Stimulated activated CD8-positive, alpha-beta memory T cell treated with anti-CD3 and anti-CD28 coated beads, Interleukin-2, amount 100 ng/mL, for 1 hour (primary cell): ENCODE measurements at regions not wholly inside any gene's neighbourhood (a gene's known extent, or its start where the extent isn't known, plus 50 kb on each side); places are given as distances from the start of the nearest gene placed in this dataset.
"Not testable (repeated sequence)": the region's sequence is repeated elsewhere in the genome, so short reads cannot be mapped to it uniquely, and the experiment has no call there.

Experiments
- DNase-seq, 2 donors: peaks; one replicate each; pipeline ENCODE4 v3.0.0-alpha.2; 2020; ENCODE audit warnings: low read depth in 2 of 2

DNA sequence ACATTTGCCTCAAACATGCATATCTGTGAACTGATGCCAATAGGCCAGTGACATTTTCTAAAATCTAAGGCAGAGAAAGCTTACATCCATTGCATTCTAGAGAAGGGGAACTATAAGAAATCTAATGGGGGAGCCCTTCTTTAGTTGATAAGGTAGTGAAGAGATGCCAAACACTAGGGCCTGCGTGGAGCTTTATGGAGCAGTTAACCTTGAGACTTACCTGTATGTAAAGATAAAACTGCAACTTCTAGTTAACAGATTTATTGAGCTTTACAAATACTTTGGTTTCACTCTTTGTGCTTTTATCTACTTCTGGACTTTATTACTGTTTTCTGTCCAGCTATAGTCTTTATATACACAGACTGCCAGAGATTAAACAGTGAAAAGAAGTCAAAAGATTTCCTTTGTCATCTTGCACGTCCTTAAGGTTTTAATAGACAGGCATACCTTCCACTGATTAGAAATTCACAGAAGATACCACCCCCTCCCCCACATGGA is 457.6 kb downstream of the KLF12 start:
- DNase-seq, result no peak

DNA sequence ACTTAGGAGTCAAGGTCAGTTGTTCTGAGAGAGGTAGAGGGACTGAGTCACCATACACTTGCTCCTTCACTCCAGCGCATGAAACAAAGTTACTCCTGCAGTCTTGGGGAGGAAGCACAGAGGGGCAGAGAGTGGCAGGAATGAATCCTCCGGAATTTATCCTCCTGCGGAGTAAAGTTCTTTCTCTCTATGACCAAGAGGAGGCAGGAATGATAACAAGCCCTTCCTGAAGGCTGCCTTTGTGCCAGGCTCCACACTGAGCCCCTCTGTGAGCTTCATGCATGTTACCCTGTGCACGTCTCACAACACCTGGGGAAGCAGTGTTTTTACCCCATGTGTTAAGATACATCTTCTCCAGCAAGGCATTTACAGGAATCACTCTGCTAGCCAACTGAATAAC is 458.4 kb downstream of the KLF12 start:
- DNase-seq, result no peak

DNA sequence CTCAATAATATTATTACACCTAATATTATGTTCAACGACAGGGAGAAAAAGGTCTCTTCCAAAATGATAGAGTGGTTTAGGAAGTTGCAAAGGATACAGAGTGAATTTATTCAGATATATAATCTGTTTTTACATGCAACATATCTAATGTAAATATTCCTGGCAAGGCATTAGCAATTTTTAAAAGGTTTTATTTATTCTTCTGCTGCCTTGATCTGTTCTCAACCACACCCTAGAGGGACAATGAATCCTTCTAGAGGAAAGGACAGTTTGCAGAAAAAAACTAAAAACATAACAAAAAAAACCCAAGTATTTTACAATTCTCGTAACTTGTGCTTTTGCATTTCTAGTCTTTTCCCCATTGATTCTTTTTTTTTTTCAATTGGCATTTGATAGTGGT is 459.6 kb downstream of the KLF12 start:
- DNase-seq, result no peak

DNA sequence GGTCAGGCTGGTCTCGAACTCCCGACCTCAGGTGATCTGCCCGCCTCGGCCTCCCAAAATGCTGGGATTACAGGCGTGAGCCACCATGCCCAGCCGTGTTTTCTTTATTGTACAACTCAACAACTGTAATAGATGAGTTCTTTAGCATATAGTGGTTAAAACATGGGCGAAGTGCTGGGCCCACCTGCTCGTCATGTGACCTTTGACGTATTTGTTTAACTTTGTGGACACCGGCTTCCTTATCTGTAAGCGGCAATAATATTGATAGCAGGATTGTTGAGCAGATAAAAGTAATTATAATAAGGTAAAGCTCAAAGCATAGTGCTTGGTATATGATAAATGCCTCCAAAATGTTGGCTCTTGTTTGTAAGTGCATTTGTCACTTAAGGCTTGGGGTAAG is 460.3 kb downstream of the KLF12 start:
- no peak for DNase-seq

DNA sequence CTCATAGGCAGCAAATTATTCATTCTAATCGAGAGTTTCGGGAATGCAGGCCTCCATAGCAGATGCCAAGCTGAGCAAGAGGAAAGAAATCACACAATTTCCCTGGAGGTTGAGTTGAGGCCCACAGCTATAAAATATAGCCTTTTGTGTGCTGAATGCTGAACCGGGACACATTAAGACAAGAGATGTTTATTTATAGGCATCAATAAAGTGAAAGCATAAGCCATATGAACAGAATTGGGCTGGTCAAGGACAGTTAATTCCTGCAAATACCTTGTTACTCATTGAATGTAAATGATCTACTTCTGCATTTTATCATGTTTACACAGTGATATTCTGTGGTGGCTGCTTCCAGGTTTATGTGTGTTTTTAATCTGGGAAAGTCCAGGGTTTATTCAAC is 461.7 kb downstream of the KLF12 start:
- DNase-seq, result no peak

DNA sequence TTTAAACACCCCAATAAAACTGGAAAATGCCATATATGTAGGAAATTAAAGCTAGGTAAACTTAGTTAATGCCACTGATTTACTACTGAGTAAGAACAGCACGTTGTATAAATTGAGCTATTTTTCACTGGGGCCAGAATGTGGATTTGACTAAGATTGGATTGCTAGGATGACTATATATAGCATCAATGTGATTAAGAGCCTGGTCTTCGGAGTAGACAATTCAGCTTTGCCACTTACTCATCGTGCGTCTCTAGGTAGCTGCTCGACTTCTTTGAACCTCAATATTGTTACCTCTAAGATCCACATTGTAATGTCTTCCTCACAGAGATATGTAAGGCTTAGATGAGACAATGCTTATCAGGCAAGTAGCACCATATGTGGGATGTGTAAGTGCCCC is 462.5 kb downstream of the KLF12 start:
- no peak for DNase-seq

DNA sequence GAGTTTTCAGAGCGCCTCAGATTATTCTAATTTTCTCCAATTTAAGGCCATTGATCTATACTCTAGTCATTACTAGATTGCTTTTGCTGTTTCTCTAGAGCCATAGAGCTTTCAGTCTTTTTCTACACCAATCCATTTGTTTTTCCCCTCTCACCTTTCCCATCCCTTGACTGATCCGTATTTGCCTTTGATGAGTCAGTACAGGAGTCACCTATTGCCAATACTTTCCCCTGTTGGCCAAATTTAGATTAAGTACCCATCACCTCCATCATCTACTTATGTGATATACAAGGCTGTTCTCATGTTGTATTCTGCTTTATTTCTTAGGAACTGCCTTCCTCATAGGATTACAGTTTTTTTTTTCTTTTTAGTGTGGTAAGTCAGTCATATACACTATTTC is 463.2 kb downstream of the KLF12 start:
- no peak for DNase-seq

DNA sequence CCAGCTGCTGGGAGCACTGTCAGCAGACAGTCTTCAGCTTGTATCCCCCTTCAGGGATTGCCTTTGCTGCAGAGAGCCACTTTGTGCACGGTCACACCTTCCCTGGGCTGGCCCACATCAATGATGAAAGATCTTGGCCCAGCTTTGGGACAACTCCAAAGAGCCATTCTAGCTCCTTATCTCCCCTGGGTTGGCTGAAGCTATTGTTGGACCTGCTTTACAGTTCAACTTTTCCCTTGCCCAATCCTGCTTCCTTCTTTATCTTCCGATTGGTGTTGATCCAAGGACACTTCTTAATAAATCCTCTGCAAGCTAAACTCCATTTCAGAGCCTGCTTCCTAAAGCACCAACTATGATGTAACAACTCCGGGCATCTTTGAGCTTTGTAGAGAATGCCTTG is 466.4 kb downstream of the KLF12 start:
- no peak for DNase-seq

DNA sequence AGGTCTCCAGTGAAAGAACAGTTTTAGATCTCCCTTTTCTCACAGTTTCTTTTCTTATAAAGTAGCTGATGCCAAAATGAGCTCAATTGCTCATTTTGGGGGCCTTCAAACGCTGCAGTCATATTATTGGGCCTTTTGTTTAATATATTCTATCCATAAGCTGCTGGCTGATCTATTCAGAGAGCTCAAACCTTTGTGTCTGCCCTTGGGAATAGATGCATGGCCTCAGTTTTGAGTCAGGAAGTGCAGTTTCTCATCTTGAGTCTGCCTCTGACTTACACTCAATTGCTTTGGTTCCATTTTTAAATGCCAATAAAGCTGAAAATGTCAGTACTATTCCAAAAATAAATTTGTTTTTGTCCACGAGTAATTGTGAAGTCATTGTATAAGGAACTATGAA is 468.9 kb downstream of the KLF12 start:
- no peak for DNase-seq

DNA sequence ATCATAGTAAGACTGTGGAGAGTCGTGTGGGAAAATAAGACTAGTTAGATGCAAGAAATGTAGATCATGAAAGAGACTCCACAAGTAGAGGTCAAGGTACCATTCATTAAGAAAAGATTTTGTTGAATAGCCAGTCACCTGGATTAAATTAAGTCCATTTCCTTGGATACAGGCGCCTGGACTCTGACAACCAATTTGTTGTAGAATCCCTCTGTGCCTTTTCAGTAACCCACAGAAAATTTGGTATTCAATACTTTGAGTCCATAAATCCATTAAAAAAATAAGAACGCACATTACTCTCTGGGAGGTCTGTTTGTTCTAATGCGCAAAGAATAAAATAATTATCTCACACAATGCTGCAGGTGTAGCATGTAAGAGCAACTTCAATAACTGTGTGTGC is 469.4 kb downstream of the KLF12 start:
- no peak for DNase-seq

DNA sequence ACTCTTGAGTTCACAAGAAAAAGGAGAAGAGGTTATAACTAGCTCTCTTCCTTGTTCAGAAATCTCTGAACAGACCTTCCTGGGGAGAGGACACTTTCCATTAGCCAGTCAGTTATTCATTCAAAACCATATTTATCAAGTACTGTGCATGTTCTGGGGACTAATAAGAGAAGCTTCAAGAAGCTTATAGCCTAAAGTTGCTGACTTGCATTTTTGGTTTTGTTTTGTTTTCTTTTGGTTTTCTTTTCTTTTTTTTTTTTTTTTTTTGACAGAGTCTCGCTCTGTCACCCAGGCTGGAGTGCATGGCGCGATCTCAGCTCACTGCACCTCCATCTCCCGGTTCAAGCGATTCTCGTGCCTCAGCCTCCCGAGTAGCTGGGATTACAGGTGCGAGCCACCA is 471.4 kb downstream of the KLF12 start:
- DNase-seq, result no peak

DNA sequence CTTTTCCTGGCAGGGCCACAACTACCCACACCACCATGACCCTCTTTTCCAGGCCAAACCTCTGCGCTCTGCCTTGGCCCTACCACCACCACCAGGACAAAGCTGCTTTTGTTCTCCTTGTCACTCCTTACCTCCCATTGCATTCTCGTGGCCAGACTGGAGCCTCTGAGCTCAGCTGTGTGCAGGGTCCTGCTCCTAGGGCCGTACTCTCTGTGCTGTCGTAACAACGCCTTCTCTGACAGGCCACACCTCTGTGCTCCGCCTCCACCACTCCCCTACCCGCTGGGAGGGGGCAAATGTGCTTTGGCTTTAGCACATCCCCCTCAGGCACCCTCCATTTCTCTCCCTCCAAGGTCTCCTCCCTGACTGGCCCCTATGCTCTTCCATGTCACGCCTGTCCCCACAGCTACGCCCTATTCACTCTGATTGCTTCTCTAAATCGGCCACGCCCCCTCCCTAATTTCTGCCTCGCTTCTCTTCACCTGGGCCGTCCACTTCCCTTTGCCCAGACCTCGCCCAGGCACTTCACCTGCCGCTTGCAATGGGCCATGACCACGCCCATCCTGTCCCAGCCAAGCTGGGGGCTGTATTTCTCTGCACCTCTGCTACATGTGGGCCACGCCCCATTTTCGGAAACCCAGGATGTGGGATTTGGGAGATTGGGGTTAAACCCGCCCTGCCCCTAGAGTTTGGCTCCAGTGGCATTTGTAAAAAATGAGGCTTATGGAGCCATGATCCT is 472.3 kb downstream of the KLF12 start:
- no peak for DNase-seq

DNA sequence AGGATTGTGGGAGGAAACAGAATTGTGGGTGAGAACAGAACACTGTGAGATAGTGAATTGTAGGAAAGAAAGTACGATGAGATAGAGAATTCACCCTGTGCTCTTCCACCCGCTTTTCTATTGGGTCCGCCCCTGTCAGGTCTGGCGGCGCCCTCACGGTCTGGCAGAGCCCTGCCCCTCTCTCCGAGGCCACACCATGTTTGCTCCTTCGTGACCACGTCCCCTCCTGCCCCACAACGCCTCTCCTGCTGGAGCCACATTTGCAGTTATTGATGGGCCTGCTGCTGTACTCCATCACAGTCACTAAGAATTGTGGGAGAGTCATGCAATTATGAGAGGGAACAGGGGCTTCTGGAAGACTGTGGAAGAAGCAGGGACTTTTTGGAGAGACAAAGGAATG is 473.1 kb downstream of the KLF12 start:
- DNase-seq, result no peak

DNA sequence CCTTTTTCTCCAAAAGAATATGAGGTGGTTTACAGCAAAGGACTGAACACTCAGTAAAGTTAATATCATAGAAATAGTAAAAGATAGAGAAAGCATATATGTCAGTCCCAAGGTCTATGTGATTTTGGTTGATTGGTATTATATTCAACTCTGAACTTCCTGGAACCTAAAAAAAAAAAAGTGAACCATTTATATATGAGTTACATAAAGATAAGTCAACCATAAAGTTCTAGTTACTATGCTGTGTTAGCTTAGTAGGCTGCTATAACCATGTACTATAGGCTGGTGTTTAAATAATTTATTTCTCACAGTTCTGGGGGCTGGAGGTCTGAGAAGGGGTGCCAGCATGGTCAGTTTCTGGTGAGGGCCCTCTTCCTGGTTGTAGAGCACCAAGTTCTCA is 475.6 kb downstream of the KLF12 start:
- no peak for DNase-seq

DNA sequence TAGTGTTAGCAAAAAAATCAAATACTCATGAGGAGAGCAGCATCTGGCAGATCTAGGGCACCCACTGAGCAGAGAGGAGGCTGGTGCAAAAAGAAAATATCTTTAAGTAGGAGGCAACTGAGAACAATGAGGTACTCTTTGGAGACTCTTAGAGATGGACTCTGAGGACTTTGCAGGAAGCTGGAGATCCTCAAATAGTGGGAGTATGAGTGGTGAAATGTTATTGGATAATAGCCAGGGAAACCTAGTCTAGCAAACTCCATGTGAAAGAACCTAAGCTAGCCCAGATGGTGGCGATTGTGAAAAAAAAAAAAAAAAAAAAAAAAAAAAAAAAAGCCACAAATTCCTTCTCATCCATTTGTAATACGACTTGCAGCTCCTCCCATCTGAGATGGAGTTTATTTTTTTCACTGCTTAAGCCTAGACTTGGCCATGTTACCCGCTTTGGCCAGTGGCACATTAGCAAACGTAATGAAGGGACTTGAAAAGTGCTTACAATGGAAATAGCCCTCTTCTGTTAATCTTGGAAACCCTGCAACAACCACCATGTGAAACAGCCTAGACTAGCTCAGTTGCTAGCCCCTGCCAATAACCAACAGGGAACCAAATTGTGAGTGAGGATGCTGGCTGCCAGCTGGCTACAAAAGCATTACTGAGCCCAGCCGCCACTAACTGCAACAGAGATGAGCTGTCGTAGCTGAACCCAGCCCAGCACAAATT is 476.2 kb downstream of the KLF12 start:
- DNase-seq, result no peak

DNA sequence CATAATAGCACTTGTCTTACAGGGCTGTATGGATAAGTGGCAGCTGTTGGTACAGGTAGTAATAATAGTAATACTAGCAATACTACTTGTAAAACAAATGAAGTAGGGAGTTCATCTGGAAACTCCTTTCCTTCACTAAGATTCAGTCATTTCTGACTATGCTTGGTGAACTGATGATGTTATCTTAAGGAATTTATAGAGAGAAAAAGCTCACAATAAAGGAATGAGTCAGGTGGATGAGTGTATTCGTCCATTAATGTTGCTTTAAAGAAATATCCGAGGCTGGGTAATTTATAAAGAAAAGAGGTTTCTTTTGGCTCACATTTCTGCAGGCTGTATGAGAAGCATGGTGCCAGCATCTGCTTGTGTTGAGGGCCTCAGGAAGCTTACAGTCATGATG is 477.3 kb downstream of the KLF12 start:
- DNase-seq, result no peak

DNA sequence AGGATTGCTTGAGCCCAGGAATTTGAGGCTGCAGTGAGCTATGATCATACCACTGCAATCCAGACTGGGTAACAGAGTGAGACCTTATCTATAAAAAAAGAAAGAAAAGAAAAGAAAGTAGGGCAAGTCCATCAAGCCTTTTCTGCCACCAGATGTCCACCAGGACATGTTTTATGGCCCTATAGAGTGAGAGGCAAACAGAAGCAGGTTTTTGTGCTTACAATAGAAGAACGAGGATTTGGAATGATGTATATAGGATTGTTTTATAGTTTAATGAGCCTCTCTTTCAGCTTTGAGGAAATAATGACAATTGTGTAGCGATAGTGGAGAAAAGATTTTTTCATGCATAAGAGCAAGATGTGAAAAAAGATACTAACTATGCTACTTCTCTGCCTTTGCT is 480.5 kb downstream of the KLF12 start:
- no peak for DNase-seq

DNA sequence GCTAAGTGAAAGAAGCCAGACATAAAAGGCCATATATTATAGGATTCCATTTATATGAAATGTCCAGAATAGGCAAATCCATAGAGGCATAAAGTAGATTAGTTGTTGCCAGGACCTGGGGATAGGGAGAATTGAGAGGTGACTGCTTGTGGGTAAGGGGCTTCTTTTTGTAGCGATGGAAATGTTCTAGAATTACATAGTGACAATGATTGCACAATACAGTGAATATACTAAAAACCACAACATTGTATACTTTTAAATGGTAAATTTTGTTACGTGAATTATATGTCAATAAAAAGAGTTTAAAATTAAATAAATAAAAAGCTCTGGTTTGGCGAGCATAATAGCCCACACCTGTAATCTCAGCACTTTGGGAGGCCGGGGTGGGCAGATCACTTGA is 486.8 kb downstream of the KLF12 start:
- DNase-seq, result no peak

DNA sequence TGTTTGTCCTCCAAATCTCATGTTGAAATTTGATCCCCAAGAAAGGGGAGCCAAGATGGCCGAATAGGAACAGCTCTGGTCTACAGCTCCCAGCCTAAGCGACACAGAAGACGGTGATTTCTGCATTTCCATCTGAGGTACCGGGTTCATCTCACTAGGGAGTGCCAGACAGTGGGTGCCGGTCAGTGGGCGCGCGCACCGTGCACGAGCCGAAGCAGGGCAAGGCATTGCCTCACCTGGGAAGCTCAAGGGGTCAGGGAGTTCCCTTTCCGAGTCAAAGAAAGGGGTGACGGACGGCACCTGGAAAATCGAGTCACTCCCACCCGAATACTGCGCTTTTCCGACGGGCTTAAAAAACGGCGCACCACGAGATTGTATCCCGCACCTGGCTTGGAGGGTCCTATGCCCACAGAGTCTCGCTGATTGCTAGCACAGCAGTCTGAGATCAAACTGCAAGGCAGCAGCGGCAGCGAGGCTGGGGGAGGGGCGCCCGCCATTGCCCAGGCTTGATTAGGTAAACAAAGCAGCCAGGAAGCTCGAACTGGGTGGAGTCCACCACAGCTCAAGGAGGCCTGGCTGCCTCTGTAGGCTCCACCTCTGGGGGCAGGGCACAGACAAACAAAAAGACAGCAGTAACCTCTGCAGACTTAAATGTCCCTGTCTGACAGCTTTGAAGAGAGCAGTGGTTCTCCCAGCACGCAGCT is 493.6 kb downstream of the KLF12 start:
- not testable (repeated sequence) for DNase-seq

DNA sequence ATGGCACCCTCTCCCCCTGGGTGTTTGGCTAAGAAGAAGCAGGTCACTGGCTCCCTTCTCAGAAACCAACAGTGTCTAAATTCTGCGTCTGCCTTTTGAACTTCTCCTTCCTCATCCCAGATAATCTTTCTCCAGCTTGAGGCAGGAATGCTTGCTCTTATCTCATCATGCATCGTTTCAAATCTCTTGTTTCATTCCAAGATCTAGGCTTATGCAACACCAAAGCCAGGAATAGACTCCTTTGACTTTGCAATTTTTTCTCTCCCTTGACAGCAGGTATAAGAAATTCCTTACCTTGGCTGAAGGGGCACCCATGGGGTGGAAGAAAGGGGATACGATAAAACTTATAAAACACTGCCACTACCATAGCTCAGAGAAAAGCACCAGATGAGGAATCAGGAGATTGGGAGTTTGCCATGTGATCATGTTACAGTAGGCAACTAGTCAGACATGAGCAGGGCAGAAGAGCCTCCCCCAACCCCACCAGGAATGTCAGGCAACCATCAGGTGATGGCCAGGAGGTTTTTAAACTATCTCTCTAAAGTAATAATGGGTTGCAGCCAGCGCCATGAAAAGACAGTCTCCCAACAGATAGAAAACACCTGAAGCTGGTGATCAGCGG is 498.9 kb downstream of the KLF12 start:
- no peak for DNase-seq

DNA sequence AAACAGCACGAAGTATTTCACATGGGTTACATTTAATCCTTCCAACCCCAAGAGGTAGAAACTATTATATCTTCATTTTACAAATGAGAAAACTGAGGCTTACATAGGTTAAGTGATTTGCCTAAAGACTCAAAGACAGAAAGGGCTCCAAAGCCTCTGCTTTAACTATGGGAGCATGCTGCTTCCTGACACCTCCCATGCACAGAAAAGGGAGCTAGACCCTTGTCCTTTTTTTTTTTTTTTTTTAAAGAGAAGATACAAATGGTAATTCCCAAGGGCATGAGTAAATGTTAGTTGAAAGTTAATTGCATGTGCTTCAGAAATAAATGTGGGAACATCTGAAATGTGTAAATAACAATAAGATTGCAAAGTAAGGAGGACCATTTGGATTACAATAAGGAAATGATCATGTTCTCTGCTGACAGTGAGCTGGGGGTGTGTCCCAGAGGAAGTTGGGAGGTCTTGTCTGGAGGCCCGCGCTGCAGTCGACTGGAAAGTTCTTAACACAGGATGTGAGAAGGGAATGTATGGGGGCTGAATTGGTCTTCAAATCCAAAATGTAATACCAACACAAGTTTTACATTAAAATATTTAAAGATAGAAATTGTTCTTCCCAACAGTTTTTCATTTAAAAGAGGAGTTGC is 500.3 kb downstream of the KLF12 start:
- no peak for DNase-seq

DNA sequence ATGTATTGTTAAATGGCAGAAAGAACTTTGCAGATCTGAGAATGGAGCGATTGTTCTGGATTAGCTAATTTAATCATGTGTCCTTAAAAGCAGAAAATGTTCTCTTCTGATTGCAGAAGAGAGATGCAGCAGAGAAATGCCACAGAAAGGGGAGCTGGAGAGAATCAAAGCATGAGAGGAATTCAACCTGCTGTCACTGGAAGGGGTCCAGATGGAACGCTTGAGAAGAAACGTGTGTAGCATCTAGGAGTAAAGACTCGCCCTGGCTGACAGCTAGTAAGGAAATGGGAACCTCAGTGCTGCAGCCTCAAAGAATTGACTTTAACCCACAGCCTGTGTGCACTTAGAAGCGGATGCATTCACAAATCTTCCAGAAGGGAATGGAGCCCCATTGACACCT is 502.8 kb downstream of the KLF12 start:
- no peak for DNase-seq
